ENCODE measurements at regions not wholly inside any gene's neighbourhood (a gene's known extent, or its start where the extent isn't known, plus 50 kb on each side); places are given as distances from the start of the nearest gene placed in this dataset.

GRCh38 chr3:5554245-5554747, 366.8 kb downstream of the EDEM1 start:
- TF ChIP-seq, protein P1, sequence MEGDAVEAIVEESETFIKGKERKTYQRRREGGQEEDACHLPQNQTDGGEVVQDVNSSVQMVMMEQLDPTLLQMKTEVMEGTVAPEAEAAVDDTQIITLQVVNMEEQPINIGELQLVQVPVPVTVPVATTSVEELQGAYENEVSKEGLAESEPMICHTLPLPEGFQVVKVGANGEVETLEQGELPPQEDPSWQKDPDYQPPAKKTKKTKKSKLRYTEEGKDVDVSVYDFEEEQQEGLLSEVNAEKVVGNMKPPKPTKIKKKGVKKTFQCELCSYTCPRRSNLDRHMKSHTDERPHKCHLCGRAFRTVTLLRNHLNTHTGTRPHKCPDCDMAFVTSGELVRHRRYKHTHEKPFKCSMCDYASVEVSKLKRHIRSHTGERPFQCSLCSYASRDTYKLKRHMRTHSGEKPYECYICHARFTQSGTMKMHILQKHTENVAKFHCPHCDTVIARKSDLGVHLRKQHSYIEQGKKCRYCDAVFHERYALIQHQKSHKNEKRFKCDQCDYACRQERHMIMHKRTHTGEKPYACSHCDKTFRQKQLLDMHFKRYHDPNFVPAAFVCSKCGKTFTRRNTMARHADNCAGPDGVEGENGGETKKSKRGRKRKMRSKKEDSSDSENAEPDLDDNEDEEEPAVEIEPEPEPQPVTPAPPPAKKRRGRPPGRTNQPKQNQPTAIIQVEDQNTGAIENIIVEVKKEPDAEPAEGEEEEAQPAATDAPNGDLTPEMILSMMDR (IDR thresholded peaks at IDR 0.05; ENCODE audit: low read depth, low read length), result no peak
- H3K36me3 ChIP-seq, result no peaks in the 10 kb centered on the region
- no peak overlapping the region for H3K27ac ChIP-seq
- H3K9me3 ChIP-seq (ENCODE audit: severe bottlenecking), result no peaks in the 10 kb centered on the region
- H3K4me3 ChIP-seq (ENCODE audit: low read depth, low read length), result no peak overlapping the region
- H3K27me3 ChIP-seq (ENCODE audit: insufficient read depth, low read depth, severe bottlenecking), result peaks cover 10% of the 10 kb centered on the region
- no peak for DNase-seq

GRCh38 chr3:5560199-5560598, 372.7 kb downstream of the EDEM1 start:
- no peaks in the 10 kb centered on the region for H3K36me3 ChIP-seq
- H3K27ac ChIP-seq, result no peak overlapping the region
- TF ChIP-seq, protein P1 (IDR thresholded peaks at IDR 0.05; ENCODE audit: low read depth, low read length), result no peak
- peaks cover 17% of the 10 kb centered on the region for H3K27me3 ChIP-seq (ENCODE audit: insufficient read depth, low read depth, severe bottlenecking)
- no peak for DNase-seq
- H3K4me3 ChIP-seq (ENCODE audit: low read depth, low read length), result no peak overlapping the region
- no peaks in the 10 kb centered on the region for H3K9me3 ChIP-seq (ENCODE audit: severe bottlenecking)

DNA sequence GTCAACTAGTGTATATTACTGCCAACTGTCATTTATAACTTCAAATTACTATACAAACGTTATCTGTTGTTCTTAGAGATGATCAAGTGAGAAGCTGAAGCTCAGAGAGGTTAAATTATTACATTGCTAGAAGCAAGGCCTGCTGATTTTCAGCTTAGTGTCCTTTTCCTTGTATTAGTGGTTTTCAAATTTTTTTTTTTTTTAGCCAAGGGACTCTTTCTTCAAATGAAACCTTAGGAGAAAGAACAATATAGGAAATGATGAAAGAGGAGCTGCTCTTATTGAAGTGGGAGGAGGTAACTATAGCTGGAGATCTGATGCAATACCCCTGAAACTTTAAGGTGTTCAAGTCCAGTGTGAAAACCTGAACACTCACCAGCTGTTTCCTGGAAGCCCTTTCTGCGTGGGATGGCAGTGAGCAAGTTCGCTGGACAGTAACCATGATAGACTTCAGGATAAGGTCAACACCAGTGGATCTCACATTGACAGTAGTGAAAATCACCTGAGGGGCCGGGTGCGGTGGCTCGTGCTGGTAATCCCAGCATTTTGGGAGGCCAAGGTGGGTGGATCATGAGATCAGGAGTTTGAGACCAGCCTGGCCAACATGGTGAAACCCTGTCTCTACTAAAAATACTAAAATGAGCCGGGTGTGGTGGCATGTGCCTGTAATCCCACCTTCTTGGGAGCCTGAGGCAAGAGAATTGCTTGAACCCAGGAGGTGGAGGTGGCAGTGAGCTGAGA, 376.2 kb downstream of the EDEM1 start:
- no peak for DNase-seq
- H3K9me3 ChIP-seq (ENCODE audit: severe bottlenecking), result no peaks in the 10 kb centered on the region
- peaks cover 25% of the 10 kb centered on the region for H3K27me3 ChIP-seq (ENCODE audit: insufficient read depth, low read depth, severe bottlenecking)
- H3K4me3 ChIP-seq (ENCODE audit: low read depth, low read length), result no peak overlapping the region
- TF ChIP-seq, protein P1 (IDR thresholded peaks at IDR 0.05; ENCODE audit: low read depth, low read length), result no peak
- no peaks in the 10 kb centered on the region for H3K36me3 ChIP-seq
- H3K27ac ChIP-seq, result no peak overlapping the region

DNA sequence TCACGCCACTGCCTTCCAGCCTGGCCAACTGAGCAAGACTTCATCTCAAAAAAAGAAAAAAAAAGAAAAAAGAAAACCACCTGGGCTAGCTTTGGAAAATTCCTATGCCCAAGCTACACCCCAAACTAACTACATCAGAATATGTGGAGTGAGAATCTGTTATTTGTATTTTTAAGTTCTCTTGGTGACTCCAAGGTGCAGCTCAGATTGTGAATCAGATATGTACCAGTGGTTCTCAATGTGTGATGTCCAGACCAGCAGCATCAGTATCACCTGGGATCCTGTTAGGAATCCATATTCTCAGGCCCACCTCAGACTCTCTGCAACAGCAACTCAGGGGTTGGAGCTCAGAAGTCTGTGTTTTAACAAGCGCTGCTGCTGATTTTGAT, 376.8 kb downstream of the EDEM1 start:
- Histone ChIP-seq H3K27me3 (ENCODE audit: insufficient read depth, low read depth, severe bottlenecking) (peaks cover 25% of the 10 kb centered on the region), H3K4me3 (ENCODE audit: low read depth, low read length) (no peak overlapping the region), H3K27ac (no peak overlapping the region), H3K9me3 (ENCODE audit: severe bottlenecking) (peaks cover 3% of the 10 kb centered on the region), H3K36me3 (no peaks in the 10 kb centered on the region)
- TF ChIP-seq, protein P1 (IDR thresholded peaks at IDR 0.05; ENCODE audit: low read depth, low read length), result no peak
- DNase-seq, result no peak

DNA sequence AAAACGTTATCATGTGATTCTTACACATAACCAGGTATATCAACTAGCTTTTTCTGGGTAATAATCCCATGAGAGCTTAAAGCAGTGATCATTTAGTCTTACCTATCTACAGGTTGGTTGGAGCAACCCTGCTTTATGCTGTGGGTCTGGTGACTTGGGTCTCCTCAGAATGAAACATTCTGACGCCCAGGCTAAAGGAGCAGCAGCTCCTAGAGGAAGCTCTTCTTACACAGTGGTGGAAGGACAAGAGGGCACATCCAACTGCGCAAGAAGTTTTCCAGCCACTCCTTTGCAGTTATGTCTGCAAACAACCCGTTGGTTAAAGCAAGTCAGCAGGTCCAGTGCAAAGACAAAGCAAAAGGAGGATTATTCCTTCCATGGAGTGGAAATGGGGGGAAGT, 377.5 kb downstream of the EDEM1 start:
- TF ChIP-seq, protein P1 (IDR thresholded peaks at IDR 0.05; ENCODE audit: low read depth, low read length), result no peak
- H3K9me3 ChIP-seq (ENCODE audit: severe bottlenecking), result peaks cover 3% of the 10 kb centered on the region
- no peaks in the 10 kb centered on the region for H3K36me3 ChIP-seq
- no peak for DNase-seq
- no peak overlapping the region for H3K4me3 ChIP-seq (ENCODE audit: low read depth, low read length)
- no peak overlapping the region for H3K27ac ChIP-seq
- peaks cover 27% of the 10 kb centered on the region for H3K27me3 ChIP-seq (ENCODE audit: insufficient read depth, low read depth, severe bottlenecking)

GRCh38 chr3:5567113-5567512, 379.6 kb downstream of the EDEM1 start:
- TF ChIP-seq, protein P1 (IDR thresholded peaks at IDR 0.05; ENCODE audit: low read depth, low read length), result no peak
- Histone ChIP-seq H3K9me3 (ENCODE audit: severe bottlenecking) (peaks cover 3% of the 10 kb centered on the region), H3K36me3 (no peaks in the 10 kb centered on the region), H3K27ac (no peak overlapping the region), H3K27me3 (ENCODE audit: insufficient read depth, low read depth, severe bottlenecking) (peaks cover 24% of the 10 kb centered on the region), H3K4me3 (ENCODE audit: low read depth, low read length) (no peak overlapping the region)
- DNase-seq, result no peak

Data from WERI-Rb-1 (cell line).